ENCODE measurements at regions not wholly inside any gene's neighbourhood (a gene's known extent, or its start where the extent isn't known, plus 50 kb on each side); places are given as distances from the start of the nearest gene placed in this dataset.
"Not testable (repeated sequence)": the region's sequence is repeated elsewhere in the genome, so short reads cannot be mapped to it uniquely, and the experiment has no call there.

DNA sequence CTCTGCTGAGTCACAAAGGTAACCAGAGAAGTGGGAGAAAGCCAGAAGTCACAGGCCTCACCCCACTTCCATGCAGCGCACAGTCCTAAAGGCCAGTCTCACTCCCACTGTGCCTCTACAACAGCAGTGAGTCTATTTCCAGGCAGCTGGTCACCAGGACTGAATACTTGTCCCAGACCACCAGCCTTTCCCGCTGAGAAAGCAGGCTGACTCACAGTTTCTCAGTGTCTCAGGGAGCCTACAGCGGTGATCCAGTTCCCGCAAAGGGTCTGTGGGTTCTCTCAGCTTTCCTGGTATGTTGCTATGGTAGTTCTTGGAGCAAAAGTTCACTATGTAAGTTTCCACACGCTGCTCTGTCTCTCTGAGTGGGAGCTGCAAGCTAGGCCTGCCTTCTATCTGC, 622.5 kb downstream of the RNF144A start:
- no peak overlapping the region for H3K4me3 ChIP-seq (ENCODE audit: control insufficient read depth, low read depth, low read length)
- TF ChIP-seq, protein P1, sequence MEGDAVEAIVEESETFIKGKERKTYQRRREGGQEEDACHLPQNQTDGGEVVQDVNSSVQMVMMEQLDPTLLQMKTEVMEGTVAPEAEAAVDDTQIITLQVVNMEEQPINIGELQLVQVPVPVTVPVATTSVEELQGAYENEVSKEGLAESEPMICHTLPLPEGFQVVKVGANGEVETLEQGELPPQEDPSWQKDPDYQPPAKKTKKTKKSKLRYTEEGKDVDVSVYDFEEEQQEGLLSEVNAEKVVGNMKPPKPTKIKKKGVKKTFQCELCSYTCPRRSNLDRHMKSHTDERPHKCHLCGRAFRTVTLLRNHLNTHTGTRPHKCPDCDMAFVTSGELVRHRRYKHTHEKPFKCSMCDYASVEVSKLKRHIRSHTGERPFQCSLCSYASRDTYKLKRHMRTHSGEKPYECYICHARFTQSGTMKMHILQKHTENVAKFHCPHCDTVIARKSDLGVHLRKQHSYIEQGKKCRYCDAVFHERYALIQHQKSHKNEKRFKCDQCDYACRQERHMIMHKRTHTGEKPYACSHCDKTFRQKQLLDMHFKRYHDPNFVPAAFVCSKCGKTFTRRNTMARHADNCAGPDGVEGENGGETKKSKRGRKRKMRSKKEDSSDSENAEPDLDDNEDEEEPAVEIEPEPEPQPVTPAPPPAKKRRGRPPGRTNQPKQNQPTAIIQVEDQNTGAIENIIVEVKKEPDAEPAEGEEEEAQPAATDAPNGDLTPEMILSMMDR (conservative IDR thresholded peaks at IDR 0.05; ENCODE audit: control insufficient read depth, insufficient read depth, low read depth, low read length), result no peak
- peak; percentile 6 for DNase-seq (ENCODE audit: low read depth)

- TF ChIP-seq, protein P1 (conservative IDR thresholded peaks at IDR 0.05; ENCODE audit: control insufficient read depth, insufficient read depth, low read depth, low read length), result no peak
- H3K4me3 ChIP-seq (ENCODE audit: control insufficient read depth, low read depth, low read length), result no peak overlapping the region
- DNase-seq (ENCODE audit: low read depth), result no peak
Observed at GRCh38 chr2:7552825-7553570, 635.8 kb downstream of the RNF144A start.

- no peak overlapping the region for H3K4me3 ChIP-seq (ENCODE audit: control insufficient read depth, low read depth, low read length)
- no peak for DNase-seq (ENCODE audit: low read depth)
- TF ChIP-seq, protein P1 (conservative IDR thresholded peaks at IDR 0.05; ENCODE audit: control insufficient read depth, insufficient read depth, low read depth, low read length), result no peak
Observed at GRCh38 chr2:7555260-7555659, 638.0 kb downstream of the RNF144A start.

DNA sequence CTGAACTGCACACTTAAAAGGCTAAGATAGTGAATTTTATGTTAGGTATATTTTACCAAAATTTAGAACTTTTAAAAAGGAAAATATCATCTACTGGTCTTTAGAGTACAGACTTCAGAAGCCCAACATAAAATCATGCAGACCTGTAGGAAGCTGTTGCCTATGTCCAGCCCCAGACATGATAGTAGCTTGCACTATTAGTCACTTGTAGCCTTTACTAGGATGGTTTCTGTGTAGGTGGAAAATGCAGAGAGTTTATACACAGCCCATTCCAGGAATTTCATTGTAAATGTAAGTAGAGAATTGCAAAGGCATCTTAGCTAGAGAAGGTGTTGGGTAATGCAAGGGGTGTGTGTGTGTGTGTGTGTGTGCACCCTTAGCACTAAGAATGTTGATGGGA, 640.2 kb downstream of the RNF144A start:
- TF ChIP-seq, protein P1 (conservative IDR thresholded peaks at IDR 0.05; ENCODE audit: control insufficient read depth, insufficient read depth, low read depth, low read length), result no peak
- no peak overlapping the region for H3K4me3 ChIP-seq (ENCODE audit: control insufficient read depth, low read depth, low read length)
- DNase-seq (ENCODE audit: low read depth), result no peak

DNA sequence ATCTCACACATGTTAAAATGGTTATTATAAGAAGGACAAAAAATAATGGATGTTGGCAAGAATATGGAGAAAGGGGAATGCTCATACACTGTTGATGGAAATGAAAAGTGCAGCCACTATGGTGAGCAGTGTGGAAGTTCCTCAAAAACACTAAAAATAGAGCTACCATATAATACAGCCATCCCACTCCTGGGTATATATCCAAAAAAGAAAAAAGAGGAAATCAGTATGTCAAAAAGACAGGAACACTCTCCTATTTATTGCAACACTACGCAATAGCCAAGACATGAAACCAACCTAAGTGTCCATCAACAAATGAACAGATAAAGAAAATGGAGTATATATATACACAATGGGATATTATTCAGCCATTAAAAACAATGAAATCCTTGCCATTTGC, 642.6 kb downstream of the RNF144A start:
- TF ChIP-seq, protein P1 (conservative IDR thresholded peaks at IDR 0.05; ENCODE audit: control insufficient read depth, insufficient read depth, low read depth, low read length), result no peak
- no peak overlapping the region for H3K4me3 ChIP-seq (ENCODE audit: control insufficient read depth, low read depth, low read length)
- no peak for DNase-seq (ENCODE audit: low read depth)

- no peak overlapping the region for H3K4me3 ChIP-seq (ENCODE audit: control insufficient read depth, low read depth, low read length)
- no peak for DNase-seq (ENCODE audit: low read depth)
- TF ChIP-seq, protein P1 (conservative IDR thresholded peaks at IDR 0.05; ENCODE audit: control insufficient read depth, insufficient read depth, low read depth, low read length), result no peak
Observed at GRCh38 chr2:7566382-7566881, 649.2 kb downstream of the RNF144A start.

GRCh38 chr2:7567116-7567515, 649.9 kb downstream of the RNF144A start:
- not testable (repeated sequence) for DNase-seq (ENCODE audit: low read depth); H3K4me3 ChIP-seq (ENCODE audit: control insufficient read depth, low read depth, low read length)

All from fibroblast of mammary gland (primary cell).